LHCN-M2 (cell line): ENCODE measurements at regions not wholly inside any gene's neighbourhood (a gene's known extent, or its start where the extent isn't known, plus 50 kb on each side); places are given as distances from the start of the nearest gene placed in this dataset.
A peak's percentile ranks its signal among the peaks of the same experiment; 100 is the strongest.

Experiments
- DNase-seq: peaks from one replicate; pipeline ENCODE4 v3.0.0-alpha.2; 2012; ENCODE audit warnings: low read depth

- peak; percentile 15 for DNase-seq
Measured at GRCh38 chr2:19722531-19722971, 179.2 kb downstream of the TTC32 start.

- no peak for DNase-seq
Measured at GRCh38 chr2:19720306-19720705, 181.5 kb downstream of the TTC32 start.

GRCh38 chr2:19719540-19719939 lies 182.2 kb downstream of the TTC32 start:
- no peak for DNase-seq

- no peak for DNase-seq
Measured at GRCh38 chr2:19717446-19717845, 184.3 kb downstream of the TTC32 start.

- peak; percentile 53 for DNase-seq
Measured at GRCh38 chr2:19714926-19715325, 186.9 kb downstream of the TTC32 start.

GRCh38 chr2:19712850-19713249 lies 188.9 kb downstream of the TTC32 start:
- no peak for DNase-seq

GRCh38 chr2:19711470-19712372 lies 190.1 kb downstream of the TTC32 start:
- peak; percentile 94 for DNase-seq

- no peak for DNase-seq
Measured at GRCh38 chr2:19710230-19710629, 191.6 kb downstream of the TTC32 start.

- no peak for DNase-seq
Measured at GRCh38 chr2:19709553-19709952, 192.2 kb downstream of the TTC32 start.

GRCh38 chr2:19708776-19709175 lies 193.0 kb downstream of the TTC32 start:
- DNase-seq = no peak

- DNase-seq = no peak
Measured at GRCh38 chr2:19706332-19706731, 195.5 kb downstream of the TTC32 start.

GRCh38 chr2:19702267-19702666 lies 199.5 kb downstream of the TTC32 start:
- peak; percentile 42 for DNase-seq

GRCh38 chr2:19700861-19701585 lies 200.8 kb downstream of the TTC32 start:
- no peak for DNase-seq

GRCh38 chr2:19697131-19697530 lies 204.7 kb downstream of the TTC32 start:
- no peak for DNase-seq

GRCh38 chr2:19695706-19696105 lies 206.1 kb downstream of the TTC32 start:
- no peak for DNase-seq

GRCh38 chr2:19691892-19692291 lies 209.9 kb downstream of the TTC32 start:
- DNase-seq = no peak

GRCh38 chr2:19690429-19690828 lies 211.4 kb downstream of the TTC32 start:
- no peak for DNase-seq

GRCh38 chr2:19689646-19690168 lies 212.1 kb downstream of the TTC32 start:
- DNase-seq = no peak

- DNase-seq = no peak
Measured at GRCh38 chr2:19688059-19688458, 213.7 kb downstream of the TTC32 start.

- DNase-seq = no peak
Measured at GRCh38 chr2:19687017-19687659, 214.6 kb downstream of the TTC32 start.

- no peak for DNase-seq
Measured at GRCh38 chr2:19686439-19686838, 215.3 kb downstream of the TTC32 start.

- DNase-seq = no peak
Measured at GRCh38 chr2:19685731-19686130, 216.1 kb downstream of the TTC32 start.
